GM19438 (cell line): ENCODE measurements at regions not wholly inside any gene's neighbourhood (a gene's known extent, or its start where the extent isn't known, plus 50 kb on each side); places are given as distances from the start of the nearest gene placed in this dataset.

ENCODE experiments used
- ATAC-seq: cut with Tn5 transposase; IDR thresholded peaks from one replicate; pipeline ENCODE4 v1.9.1; 2021; ENCODE audit warnings: low read depth; ENCODE audit not compliant: unreplicated experiment

DNA sequence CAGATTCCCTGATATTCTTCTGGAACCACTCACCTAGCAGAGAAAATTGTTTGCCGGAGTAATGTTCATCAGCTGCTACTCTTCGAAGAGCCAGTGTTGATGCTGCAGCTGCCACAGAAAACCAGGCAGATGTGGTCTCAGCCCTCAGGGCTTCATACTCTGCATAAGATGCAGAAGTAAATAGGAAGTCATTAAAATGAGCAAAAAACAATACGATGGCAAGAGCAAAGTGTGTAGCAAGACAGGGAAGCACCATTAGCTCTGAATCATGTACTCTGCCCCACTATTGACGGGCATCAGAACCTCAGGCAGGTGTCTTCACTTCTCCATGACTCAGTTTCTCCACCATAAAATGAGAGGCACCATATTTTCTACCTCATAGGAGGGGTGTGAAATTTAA, 991.6 kb upstream of the TMEM132C start:
- ATAC-seq, result no peak

DNA sequence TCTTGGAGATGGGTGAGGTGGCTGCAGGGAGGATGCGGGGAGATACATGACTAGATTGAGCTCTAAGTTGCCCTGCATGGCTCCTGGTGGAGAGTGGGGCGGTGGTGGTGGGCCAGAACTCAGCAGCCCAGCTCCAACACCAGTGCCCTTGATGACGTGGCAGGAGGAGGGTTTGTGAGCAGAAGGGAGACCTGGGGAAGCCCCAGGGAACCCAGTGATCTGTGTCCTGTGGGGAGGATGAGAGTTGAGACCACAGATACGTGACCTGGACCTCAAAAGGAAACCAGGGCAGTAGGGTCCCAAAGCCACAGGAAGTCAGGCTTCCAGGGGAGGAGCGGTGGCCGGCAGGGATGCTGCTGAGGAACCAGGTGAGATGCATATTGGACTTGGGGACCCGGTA, 989.1 kb upstream of the TMEM132C start:
- ATAC-seq, result peak; percentile 88

DNA sequence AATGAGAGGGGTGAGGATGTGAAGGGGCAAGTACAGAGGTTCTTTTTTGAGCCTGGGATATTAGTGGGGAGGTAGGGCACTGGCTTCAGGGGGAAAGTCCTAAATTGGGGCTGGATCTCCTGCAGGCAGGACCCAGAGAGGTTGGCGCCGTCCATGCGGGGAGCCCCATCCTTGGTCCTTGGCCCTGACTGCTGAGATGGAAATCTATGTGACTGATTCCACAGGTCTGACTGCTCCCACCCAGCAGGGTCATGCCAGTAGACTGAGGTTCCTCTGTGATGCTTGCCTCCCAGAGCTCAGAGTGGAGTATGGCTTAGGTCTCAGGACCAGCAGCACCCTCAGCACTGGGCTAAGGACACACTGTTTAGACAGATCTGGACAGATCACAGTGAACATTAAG, 988.6 kb upstream of the TMEM132C start:
- no peak for ATAC-seq

DNA sequence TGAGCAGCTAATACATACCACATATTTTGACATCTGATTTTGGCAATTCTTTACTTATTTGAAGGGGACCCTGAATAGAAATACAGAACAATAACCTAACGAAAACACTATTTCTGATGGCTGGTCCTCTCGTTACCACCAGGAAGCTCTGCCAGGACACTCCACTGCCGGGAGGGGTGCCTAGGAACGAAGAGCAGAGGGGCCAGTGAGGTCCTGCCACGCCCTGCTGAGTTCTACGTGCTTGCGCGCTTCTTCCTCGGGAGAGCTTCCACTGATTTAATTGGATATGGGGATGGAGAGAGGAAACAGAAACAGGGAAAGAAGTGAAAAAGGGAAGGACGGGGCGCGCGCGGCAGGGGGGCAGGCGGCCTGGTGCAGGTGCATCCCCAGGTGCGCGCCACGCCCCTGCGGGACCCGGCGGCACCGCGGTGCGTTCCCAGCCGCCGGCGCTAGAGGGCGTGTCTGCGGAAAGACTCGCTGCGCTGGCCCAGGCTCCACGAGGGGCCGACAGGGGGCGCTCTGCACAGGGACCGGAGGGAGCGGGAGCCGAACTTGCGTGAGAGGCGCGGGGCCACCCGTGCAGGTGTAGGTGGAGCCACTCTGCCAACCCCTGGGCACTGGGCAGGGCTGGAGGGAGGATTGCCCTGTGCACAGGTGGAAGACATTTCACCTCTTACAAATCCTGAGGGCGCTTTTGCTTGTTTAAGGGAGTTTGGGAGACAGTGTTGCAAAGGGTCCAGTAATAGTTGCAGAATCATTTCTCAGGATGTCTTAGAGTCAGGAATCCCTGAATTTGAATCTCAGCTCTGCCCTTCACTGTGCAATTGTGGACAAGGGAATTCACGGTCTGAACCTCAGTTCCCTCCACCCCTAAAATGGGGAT, 986.3 kb upstream of the TMEM132C start:
- ATAC-seq, result peak; percentile 56

DNA sequence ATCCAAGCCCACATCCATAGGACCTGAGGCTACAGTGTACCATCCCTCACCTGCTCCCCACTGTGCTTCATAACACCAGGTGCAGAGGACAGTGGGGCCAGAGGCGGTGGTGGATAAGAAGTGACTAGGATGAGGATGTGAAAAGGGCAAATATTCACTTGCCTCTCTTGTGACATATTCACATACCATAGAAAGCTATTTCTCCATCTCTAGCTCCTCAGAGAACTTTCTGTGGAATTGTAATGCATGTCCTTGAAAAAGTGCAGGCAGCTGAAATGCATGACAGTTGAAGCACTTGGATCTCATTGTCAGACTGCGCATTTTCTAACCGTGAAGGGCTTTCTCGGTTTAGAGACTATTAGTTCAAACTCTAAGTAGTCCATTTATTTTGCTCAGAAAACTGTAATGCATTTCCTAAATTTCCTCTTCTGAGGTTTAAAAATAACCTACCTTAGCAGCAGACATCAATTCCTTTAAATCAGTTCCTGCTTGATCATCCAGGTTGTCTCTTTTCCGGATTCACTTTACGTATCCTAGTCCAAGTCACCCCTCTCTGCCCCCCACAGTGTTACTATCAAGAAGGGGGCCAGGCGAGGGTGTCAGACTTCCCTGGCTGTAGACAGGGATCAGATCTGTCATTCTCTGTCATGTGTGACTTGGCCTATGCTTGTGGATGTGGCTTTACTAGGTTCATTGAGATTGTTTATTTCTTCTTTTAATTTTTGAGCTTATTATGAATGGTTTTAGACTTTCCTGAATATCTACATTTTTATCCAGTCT, 984.0 kb upstream of the TMEM132C start:
- ATAC-seq, result no peak

DNA sequence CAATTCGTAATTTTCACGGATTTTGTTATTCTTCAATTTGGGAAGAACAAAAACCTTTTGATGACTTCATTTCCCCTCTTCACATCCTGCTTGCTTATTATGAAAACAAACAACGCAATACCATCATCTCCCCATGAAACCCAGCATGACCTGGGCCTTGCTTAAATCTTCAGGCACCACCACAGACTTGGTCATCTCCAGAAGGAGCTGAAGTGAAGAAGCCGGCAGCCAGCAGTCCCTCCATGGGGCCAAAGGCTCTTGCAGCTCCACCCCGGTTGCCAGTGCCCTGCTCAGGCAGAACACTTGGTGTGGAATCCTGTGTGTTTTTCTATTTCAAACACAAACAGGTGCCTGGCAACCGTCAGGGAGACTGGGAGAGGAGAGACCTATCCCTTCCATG, 982.9 kb upstream of the TMEM132C start:
- no peak for ATAC-seq

DNA sequence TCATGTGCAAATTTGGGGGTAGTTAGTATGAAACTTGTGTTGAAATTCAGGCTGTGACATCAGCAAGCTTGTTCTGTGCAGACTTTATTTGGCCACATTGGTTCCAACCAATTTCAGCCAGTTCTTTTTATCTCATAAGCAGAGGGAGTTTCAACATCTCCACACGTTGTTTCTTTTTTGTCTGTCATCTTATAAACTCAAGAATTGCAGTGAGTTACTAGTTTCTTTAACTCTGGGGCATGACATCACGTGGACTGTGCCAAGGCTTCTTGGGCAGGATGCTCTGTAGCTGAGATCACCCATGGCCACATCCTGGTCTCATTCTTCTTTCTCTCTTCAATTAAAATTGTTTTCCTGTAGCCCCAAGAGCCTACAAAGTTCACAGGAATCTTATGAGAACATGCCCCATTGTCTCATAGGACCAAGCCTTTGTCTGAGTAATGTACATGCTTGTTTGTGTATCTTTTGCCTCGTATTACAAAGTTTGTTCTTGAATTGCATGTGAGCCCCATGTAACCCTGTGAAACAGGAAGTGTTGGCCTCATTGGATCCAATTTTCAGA, 982.0 kb upstream of the TMEM132C start:
- no peak for ATAC-seq

DNA sequence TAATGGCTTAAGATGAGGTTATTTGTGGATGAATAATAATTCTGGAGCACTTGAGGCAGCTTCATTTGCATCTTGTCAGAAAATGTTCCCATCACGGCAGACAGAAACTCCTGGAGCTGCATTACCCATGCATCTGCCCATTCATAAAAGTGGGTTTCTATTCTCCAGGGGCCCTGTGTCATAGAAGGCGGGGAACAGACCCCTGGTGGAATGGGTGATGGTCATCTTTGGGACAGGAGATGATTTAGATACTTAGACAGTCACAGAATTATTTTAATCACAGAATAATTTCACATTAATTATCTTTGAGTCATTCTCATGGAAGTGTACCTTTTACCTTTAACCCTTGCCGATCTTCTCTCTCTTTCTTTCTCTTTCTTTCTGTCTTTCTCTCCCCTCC, 980.7 kb upstream of the TMEM132C start:
- ATAC-seq, result no peak

DNA sequence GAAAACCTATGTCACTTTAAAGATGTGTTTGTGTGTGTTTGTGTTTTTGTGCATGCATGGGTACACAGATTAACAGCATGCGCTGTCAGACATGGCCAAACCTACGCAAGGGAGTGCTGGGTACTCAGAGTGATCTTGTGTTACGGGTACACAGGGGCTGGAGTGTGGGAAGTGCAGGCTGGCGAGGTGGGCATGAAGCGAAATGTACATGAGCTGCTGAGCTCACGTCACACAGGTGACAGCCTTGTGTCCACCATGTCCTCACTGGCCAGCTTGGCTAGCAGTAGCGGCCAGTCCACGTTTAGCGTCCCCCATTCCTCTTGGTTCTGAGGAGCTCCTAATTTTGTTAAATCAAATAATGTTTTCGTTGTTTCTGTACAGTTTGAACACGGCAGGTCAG, 979.7 kb upstream of the TMEM132C start:
- ATAC-seq, result no peak

DNA sequence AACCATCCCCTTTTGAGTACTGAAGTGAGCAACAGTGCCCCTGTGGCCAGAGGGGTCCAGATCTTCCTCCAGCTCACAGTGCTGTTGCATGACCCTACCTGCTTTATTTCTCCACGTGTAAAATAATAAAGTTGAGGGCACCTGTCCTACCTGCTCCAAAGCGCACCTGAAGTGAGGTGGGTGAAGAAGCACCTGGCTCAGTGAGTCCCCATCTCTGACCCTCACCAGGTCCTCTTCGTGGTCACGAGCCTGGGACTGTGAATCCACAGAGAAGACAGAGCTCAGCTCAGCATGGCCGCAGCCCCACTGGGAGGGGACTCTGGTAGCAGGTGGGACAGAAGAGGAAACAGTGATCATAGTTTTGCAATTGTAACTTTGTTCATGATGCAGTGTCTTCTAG, 976.7 kb upstream of the TMEM132C start:
- ATAC-seq, result no peak

DNA sequence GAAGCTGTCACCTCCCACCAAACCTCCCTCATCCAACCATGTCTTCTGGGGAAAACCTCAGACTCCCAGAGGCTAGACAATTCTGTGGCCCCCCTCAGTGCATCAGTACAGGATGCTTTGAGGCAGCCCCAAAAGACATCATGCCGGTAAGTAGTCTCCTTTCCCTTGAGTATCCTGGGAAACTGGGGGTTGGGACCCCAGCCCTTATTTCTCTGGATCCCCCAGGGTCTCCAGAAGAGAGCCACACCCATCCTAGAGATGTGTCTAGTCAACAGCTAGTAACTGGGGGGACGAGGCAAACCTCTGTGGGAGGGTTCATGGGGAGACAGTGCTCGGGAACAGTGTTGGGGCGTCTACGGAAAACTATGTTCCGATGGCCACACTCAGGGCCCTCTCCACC, 974.2 kb upstream of the TMEM132C start:
- ATAC-seq, result no peak

DNA sequence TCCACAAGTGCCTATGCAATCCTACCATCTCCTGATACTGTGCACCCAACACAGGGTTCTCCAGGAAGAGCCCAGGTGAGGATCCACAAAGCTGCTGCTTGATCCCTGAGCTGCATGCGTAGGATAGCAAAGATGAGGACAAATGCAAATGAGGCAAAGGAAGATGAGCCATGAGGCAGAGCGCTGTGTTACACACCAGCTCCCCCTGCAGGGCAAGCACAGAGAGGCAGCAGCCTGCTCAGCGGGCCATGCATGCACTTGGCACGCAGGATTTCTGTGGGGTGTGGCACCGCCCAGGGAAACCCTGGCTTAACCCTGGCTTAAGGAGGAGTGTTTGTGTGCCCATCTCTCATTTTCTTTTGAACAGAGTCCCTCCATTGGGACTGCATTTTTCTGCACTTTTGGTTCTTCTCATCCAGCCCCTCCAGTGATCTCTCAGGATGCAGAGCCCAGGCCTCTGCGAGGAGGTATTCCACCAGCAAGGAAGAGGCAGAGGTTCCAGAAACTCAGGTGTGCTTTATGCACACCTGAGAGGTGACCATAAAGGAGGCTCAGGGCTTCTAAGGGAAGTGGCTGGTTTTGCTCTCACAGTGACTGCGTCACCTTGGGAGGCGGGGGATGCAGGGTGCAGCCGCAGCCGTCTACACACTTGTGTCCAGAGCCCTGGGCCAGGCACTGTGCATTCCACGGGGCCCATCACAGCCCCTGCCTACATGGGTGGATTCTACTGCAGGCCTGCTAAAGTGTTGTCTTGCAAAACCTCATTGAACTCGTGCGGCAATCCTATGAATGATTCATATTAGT, 973.3 kb upstream of the TMEM132C start:
- ATAC-seq, result peak; percentile 70

DNA sequence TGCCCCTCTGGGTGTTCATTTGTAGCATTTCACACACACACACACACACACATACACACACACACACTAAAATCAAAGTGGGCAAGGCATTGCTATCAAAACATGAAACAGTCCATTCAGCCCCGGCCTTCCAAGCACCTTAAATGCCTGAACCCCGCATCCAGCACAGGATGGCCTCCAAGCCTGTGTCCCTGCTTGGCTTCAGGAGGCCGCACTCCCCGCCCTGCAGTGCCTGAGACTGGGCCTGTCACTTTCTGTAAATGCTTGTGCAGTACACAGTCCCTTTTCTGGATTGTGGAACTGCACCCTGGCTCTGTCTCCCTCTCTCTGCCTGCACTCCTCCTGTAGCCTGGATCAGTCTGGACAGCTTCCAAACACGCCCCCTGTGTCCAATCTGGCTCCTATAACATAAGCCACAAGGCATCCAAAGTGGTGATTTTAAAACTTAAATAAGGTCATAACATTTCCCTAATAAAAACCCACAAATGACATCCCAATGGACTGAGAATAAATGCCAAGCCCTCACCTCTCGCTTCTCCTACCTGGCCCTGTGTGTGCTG, 972.2 kb upstream of the TMEM132C start:
- ATAC-seq, result no peak

DNA sequence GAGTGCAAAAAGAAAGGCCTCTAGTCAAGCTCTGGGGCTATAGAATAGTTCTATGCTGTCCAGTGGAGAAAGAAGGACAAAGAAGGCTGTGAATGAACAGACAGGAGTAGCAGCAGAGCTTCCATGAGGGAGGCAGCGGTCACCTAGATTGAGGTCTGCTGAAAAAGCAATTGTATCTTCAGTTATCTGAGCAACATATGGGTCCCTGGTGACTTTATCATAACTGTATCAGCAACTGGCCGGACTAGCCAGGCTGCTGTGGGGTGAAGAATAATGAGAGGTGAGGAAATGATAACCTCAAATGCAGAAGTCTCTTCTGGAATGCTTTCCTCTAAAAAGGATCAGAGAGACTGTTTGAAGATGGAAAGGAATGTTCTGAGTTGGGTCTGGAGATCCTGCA, 971.3 kb upstream of the TMEM132C start:
- ATAC-seq, result no peak

DNA sequence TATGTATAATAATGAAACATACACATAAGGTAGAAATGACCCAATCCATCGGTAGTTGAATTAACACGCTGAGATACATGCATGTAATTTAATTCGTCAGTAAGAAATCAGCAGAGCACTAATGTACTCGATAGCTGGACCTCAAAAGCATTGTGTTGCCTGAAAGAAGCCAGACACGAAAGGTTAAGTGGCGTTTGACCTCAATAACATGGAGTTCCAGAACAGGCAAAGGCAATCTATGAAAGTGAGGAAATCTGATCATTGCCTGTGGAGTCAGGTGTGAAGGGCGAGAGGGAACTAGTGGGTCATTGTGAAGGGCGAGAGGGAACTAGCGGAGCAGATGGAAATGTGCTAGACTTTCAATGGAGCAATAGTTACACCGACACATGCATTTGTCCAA, 970.4 kb upstream of the TMEM132C start:
- ATAC-seq, result no peak

DNA sequence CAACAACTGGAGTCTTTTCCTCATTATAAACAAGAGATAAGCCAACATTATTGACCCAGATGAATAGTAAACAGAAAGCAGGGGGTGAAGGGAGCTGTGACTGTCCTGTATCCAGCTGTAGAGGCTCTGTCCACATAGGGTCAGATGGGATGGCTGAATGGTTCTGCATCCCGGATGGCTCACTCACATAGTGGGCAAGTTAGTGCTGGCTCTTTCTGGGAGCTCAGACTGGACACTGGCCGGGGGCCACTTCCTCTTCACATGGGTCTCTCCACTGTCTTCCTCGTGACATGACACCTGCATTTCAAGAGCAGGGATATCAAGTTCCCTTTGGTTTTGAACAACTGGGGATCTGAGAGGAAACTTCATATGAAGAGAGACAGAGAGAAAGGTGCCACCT, 969.6 kb upstream of the TMEM132C start:
- ATAC-seq, result no peak

DNA sequence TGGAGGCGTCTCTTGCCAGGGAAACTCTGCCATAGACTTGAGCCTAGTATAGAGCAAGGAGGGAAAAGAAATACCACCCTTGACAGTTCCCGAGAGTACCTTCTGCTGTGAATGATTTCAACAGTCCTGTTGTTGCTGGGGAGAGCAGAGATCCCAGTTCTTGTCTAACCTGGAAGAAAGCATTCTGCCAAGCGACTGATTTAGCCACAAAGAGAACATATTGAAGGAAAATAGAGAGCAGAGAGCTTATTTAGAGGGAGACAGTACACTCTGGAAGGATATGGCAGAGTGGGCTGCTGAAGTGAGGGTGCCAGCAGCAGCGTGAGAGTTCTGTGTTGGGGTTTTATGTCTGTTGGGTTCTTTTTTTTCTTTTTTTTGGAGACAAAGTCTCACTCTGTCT, 966.9 kb upstream of the TMEM132C start:
- ATAC-seq, result no peak

DNA sequence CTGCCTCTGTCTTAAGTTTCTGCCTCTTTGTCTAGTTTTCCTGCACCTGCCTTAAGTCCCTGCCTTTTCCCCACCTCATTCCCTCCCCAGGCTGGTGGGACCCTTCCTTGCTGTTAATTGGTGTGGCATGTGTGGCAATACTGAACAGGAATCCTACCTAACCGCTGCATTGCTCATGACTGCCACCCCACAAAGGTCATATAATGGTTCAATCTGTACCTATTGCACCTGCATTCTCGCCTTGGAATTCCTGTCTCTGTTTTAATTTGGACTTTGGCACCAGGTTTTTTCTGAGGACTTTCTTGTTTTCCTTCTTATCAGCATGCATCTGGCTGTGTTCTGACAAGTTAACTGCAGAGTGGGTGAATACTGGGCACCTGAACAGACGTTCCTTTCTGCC, 966.2 kb upstream of the TMEM132C start:
- no peak for ATAC-seq

DNA sequence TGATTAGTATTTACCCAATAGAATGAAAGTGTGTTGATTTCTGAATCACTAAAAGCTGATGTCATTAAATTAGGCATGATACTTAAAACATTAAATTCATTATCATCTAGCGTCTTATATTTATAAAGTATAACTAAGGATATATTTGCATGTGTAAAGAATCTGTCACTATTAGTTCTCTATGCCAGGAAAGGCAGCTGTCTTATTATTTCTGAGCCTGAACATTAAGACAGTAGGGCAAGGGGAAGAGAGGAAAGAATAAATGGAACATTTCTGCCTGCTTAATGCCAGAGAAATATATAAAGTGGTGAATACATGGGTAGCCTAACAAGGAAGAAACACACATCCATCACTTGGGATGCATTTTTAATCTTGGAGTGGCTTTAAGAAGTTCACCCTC, 965.1 kb upstream of the TMEM132C start:
- ATAC-seq, result no peak
